ENCODE measurements at regions not wholly inside any gene's neighbourhood (a gene's known extent, or its start where the extent isn't known, plus 50 kb on each side); places are given as distances from the start of the nearest gene placed in this dataset.

- no peak for DNase-seq
Measured at GRCh38 chr20:58091810-58092209, 136.6 kb downstream of the ANKRD60 start.

GRCh38 chr20:58090161-58090560 is 138.3 kb downstream of the ANKRD60 start:
- no peak for DNase-seq

- DNase-seq: no peak
Measured at GRCh38 chr20:58088625-58089024, 139.8 kb downstream of the ANKRD60 start.

GRCh38 chr20:58088105-58088504 is 140.3 kb downstream of the ANKRD60 start:
- DNase-seq: no peak

GRCh38 chr20:58087562-58087858 is 140.9 kb downstream of the ANKRD60 start:
- DNase-seq: no peak

- no peak for DNase-seq
Measured at GRCh38 chr20:58086763-58087561, 141.5 kb downstream of the ANKRD60 start.

GRCh38 chr20:58084966-58085365 is 143.5 kb downstream of the ANKRD60 start:
- no peak for DNase-seq

- DNase-seq: no peak
Measured at GRCh38 chr20:58084566-58084965, 143.9 kb downstream of the ANKRD60 start.

- DNase-seq: no peak
Measured at GRCh38 chr20:58081846-58082245, 146.6 kb downstream of the ANKRD60 start.

GRCh38 chr20:58078741-58079522 is 149.5 kb downstream of the ANKRD60 start:
- no peak for DNase-seq

- DNase-seq: no peak
Measured at GRCh38 chr20:58077282-58077681, 151.2 kb downstream of the ANKRD60 start.

- DNase-seq: no peak
Measured at GRCh38 chr20:58076405-58076804, 152.0 kb downstream of the ANKRD60 start.

GRCh38 chr20:58075586-58076345 is 152.7 kb downstream of the ANKRD60 start:
- DNase-seq: no peak

GRCh38 chr20:58073945-58074856 is 154.3 kb downstream of the ANKRD60 start:
- DNase-seq: no peak

- no peak for DNase-seq
Measured at GRCh38 chr20:58072695-58073671, 155.5 kb downstream of the ANKRD60 start.

GRCh38 chr20:58071991-58072390 is 156.5 kb downstream of the ANKRD60 start:
- DNase-seq: no peak

GRCh38 chr20:58071298-58071697 is 157.2 kb downstream of the ANKRD60 start:
- DNase-seq: no peak

GRCh38 chr20:58070664-58071196 is 157.7 kb downstream of the ANKRD60 start:
- no peak for DNase-seq

GRCh38 chr20:58069796-58070663 is 158.4 kb downstream of the ANKRD60 start:
- DNase-seq: no peak

All from renal pelvis (tissue), 1 donor.